Tibial nerve (tissue), 4 donors: ENCODE measurements at regions not wholly inside any gene's neighbourhood (a gene's known extent, or its start where the extent isn't known, plus 50 kb on each side); places are given as distances from the start of the nearest gene placed in this dataset.

ENCODE experiments used
- DNase-seq, 2 donors: peaks; one replicate each; pipeline ENCODE4 v3.0.0-alpha.2; 2019; ENCODE audit warnings: low spot score in 2 of 2
- H3K27ac ChIP-seq, 4 donors: fragments of 200-600 bp; sonication (generic) in 3 of 4; one replicate each; pipeline ENCODE4 v1.5.1; 2017 to 2019; ENCODE audit warnings: mild to moderate bottlenecking in 1 of 4
- H3K27me3 ChIP-seq, 2 donors: fragments of 200-600 bp; sonication (generic) in 1 of 2; one replicate each; pipeline versions ENCODE4 v1.5.1 to v1.6.0; 2017 to 2019
- H3K36me3 ChIP-seq, 3 donors: fragments of 200-600 bp; sonication (generic); one replicate each; pipeline ENCODE4 v1.5.1; 2018 to 2019
- H3K4me1 ChIP-seq, 4 donors: fragments of 200-600 bp; sonication (generic) in 3 of 4; one replicate each; pipeline ENCODE4 v1.5.1; 2017 to 2019
- H3K4me3 ChIP-seq, 4 donors: fragments of 200-600 bp; sonication (generic) in 3 of 4; one replicate each; pipeline ENCODE4 v1.5.1; 2017 to 2019; ENCODE audit warnings: mild to moderate bottlenecking in 1 of 4, moderate library complexity in 1 of 4
- H3K9me3 ChIP-seq, 4 donors: fragments of 200-600 bp; sonication (generic) in 3 of 4; one replicate each; pipeline ENCODE4 v1.5.1; 2017 to 2019
- CTCF ChIP-seq, 5 experiments: fragments of 200-600 bp in 3 of 5; fragments of 450-650 bp in 2 of 5; sonication (generic) in 3 of 5; IDR thresholded peaks; one replicate each; pipeline ENCODE4 v1.5.1; 2016 to 2019; ENCODE audit warnings: antibody characterized with exemption in 5 of 5, mild to moderate bottlenecking in 3 of 5, moderate library complexity in 2 of 5
- EP300 ChIP-seq, 2 donors: sonication (generic); formaldehyde crosslinking; IDR thresholded peaks; one replicate each; pipeline ENCODE4 v1.6.1; 2017; ENCODE audit warnings: antibody characterized with exemption in 2 of 2, mild to moderate bottlenecking in 1 of 2
- POLR2A ChIP-seq, 2 donors: fragments of 450-650 bp; IDR thresholded peaks; one replicate each; pipeline ENCODE4 v1.6.1; 2017; ENCODE audit warnings: antibody characterized with exemption in 2 of 2, mild to moderate bottlenecking in 2 of 2, moderate library complexity in 2 of 2
- whole genome bisulfite sequencing, 2 donors: methylation state at CpG; one replicate each; pipeline ENCODE4 v1.1.5; 2018; 5-methylcytosine and 5-hydroxymethylcytosine counted together

- H3K4me1 ChIP-seq: peaks cover 0 to 8% (median 0%) of the 10 kb centered on the region in 4 donors
- H3K27ac ChIP-seq: no peak overlapping the region
- H3K36me3 ChIP-seq: no peaks in the 10 kb centered on the region
- DNase-seq: no peak
- no peak overlapping the region for H3K4me3 ChIP-seq
- TF ChIP-seq EP300 (IDR thresholded peaks at IDR 0.05): no peak
- no peak for TF ChIP-seq CTCF (IDR thresholded peaks at IDR 0.05)
- no peak for TF ChIP-seq POLR2A (IDR thresholded peaks at IDR 0.05)
- H3K9me3 ChIP-seq: peaks cover 0 to 5% (median 0%) of the 10 kb centered on the region in 4 donors
- H3K27me3 ChIP-seq: no peaks in the 10 kb centered on the region
- WGBS, 2 donors: 53 to 55% methylated on average over 4 of the region's 4 CpGs
Measured at GRCh38 chr4:19694812-19695211, 556.9 kb upstream of the SLIT2 start.

GRCh38 chr4:19693936-19694570 lies 557.7 kb upstream of the SLIT2 start:
- Histone ChIP-seq H3K9me3 (peaks cover 0 to 5% (median 0%) of the 10 kb centered on the region in 4 donors), H3K27me3 (no peaks in the 10 kb centered on the region), H3K36me3 (no peaks in the 10 kb centered on the region), H3K27ac (no peak overlapping the region), H3K4me1 (peaks cover 0 to 8% (median 0%) of the 10 kb centered on the region in 4 donors), H3K4me3 (no peak overlapping the region)
- peak in 1 of 2 donors; percentile 4 for DNase-seq
- 38 to 39% methylated on average over 5 of the region's 5 CpGs for WGBS, 2 donors
- no peak for TF ChIP-seq CTCF (IDR thresholded peaks at IDR 0.05)
- TF ChIP-seq EP300 (IDR thresholded peaks at IDR 0.05): no peak
- no peak for TF ChIP-seq POLR2A (IDR thresholded peaks at IDR 0.05)

- WGBS, 2 donors: 35 to 44% methylated on average over 3 of the region's 3 CpGs
Measured at GRCh38 chr4:19689511-19689910, 562.2 kb upstream of the SLIT2 start.

GRCh38 chr4:19686456-19686855 lies 565.2 kb upstream of the SLIT2 start:
- no peaks in the 10 kb centered on the region for H3K27me3 ChIP-seq
- H3K36me3 ChIP-seq: no peaks in the 10 kb centered on the region
- no peak for DNase-seq
- no peak overlapping the region for H3K4me3 ChIP-seq
- H3K4me1 ChIP-seq: no peaks in the 10 kb centered on the region
- no peak for TF ChIP-seq EP300 (IDR thresholded peaks at IDR 0.05)
- no peak for TF ChIP-seq CTCF (IDR thresholded peaks at IDR 0.05)
- TF ChIP-seq POLR2A (IDR thresholded peaks at IDR 0.05): no peak
- no peaks in the 10 kb centered on the region for H3K9me3 ChIP-seq
- H3K27ac ChIP-seq: no peak overlapping the region

More at GRCh38 chr4:19689511-19689910, 562.2 kb upstream of the SLIT2 start:
- TF ChIP-seq POLR2A (IDR thresholded peaks at IDR 0.05) (no peak), EP300 (IDR thresholded peaks at IDR 0.05) (no peak), CTCF (IDR thresholded peaks at IDR 0.05) (no peak)
- Histone ChIP-seq H3K4me1 (peaks cover 0 to 8% (median 0%) of the 10 kb centered on the region in 4 donors), H3K36me3 (no peaks in the 10 kb centered on the region), H3K9me3 (no peaks in the 10 kb centered on the region), H3K27ac (peak overlapping the region in 1 of 4 donors; percentile 29), H3K27me3 (no peaks in the 10 kb centered on the region), H3K4me3 (no peak overlapping the region)
- no peak for DNase-seq

GRCh38 chr4:19684084-19684483 lies 567.6 kb upstream of the SLIT2 start:
- H3K27ac ChIP-seq: no peak overlapping the region
- TF ChIP-seq POLR2A (IDR thresholded peaks at IDR 0.05): no peak
- no peak for TF ChIP-seq CTCF (IDR thresholded peaks at IDR 0.05)
- TF ChIP-seq EP300 (IDR thresholded peaks at IDR 0.05): no peak
- H3K4me3 ChIP-seq: no peak overlapping the region
- H3K36me3 ChIP-seq: no peaks in the 10 kb centered on the region
- H3K9me3 ChIP-seq: no peaks in the 10 kb centered on the region
- no peaks in the 10 kb centered on the region for H3K27me3 ChIP-seq
- DNase-seq: no peak
- WGBS, 2 donors: 42 to 45% methylated on average over 7 of the region's 7 CpGs
- H3K4me1 ChIP-seq: no peaks in the 10 kb centered on the region
